ENCODE measurements at regions not wholly inside any gene's neighbourhood (a gene's known extent, or its start where the extent isn't known, plus 50 kb on each side); places are given as distances from the start of the nearest gene placed in this dataset.

GRCh38 chr6:99014061-99014460 lies 66.3 kb upstream of the FBXL4 start:
- CTCF ChIA-PET: no interaction called here
- no peak for DNase-seq (ENCODE audit: extremely low spot score)

DNA sequence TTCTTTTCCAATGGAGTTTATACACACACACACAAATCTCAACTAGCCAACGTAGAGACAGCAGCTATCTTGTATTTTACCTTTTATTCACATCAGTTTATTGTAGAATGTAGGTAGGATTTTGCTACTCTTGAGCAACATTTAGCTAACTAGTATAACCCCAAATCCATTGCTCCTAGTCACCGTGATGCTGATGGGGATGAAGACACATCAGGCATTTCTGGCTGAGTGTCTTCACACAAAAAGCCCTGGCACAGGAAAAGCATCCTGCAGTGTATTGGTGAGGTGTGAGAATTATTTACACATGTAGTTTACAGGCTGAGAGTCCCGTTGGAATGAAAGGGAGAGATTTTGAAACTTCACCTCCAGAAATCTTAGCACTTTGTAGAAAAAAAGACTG lies 65.9 kb upstream of the FBXL4 start:
- DNase-seq (ENCODE audit: extremely low spot score): no peak
- POLR2A ChIA-PET: no interaction called here
- CTCF ChIA-PET: no interaction called here
- TF ChIP-seq, protein P1, sequence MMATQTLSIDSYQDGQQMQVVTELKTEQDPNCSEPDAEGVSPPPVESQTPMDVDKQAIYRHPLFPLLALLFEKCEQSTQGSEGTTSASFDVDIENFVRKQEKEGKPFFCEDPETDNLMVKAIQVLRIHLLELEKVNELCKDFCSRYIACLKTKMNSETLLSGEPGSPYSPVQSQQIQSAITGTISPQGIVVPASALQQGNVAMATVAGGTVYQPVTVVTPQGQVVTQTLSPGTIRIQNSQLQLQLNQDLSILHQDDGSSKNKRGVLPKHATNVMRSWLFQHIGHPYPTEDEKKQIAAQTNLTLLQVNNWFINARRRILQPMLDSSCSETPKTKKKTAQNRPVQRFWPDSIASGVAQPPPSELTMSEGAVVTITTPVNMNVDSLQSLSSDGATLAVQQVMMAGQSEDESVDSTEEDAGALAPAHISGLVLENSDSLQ (IDR thresholded peaks at IDR 0.05): no peak

More at GRCh38 chr6:99014061-99014460, 66.3 kb upstream of the FBXL4 start:
- TF ChIP-seq NFRKB (IDR thresholded peaks at IDR 0.05) (no peak), FOXA1 (IDR thresholded peaks at IDR 0.05) (no peak), ARNT (IDR thresholded peaks at IDR 0.05) (no peak), FOXK2 (IDR thresholded peaks at IDR 0.05) (no peak), FOXM1 (IDR thresholded peaks at IDR 0.05; ENCODE audit: borderline replicate concordance) (no peak), BHLHE40 (IDR thresholded peaks at IDR 0.05; ENCODE audit: borderline replicate concordance) (no peak), TARDBP (IDR thresholded peaks at IDR 0.05) (no peak), HDGF (IDR thresholded peaks at IDR 0.05; ENCODE audit: borderline replicate concordance) (no peak), LEF1 (IDR thresholded peaks at IDR 0.05; ENCODE audit: borderline replicate concordance) (no peak), CTBP1 (IDR thresholded peaks at IDR 0.05; ENCODE audit: borderline replicate concordance) (no peak), SP1 (IDR thresholded peaks at IDR 0.05) (no peak), ZNF384 (IDR thresholded peaks at IDR 0.05) (no peak), SUZ12 (IDR thresholded peaks at IDR 0.05) (no peak), L3MBTL2 (conservative IDR thresholded peaks at IDR 0.05) (no peak), ELF4 (IDR thresholded peaks at IDR 0.05) (no peak)
- TF ChIP-seq, protein P1 (IDR thresholded peaks at IDR 0.05): no peak
- POLR2A ChIA-PET: no interaction called here

- POLR2A ChIA-PET: no interaction called here
- DNase-seq (ENCODE audit: extremely low spot score): no peak
Measured at GRCh38 chr6:99013145-99013544, 65.4 kb upstream of the FBXL4 start.

GRCh38 chr6:99011151-99011550 lies 63.4 kb upstream of the FBXL4 start:
- TF ChIP-seq ELF4 (IDR thresholded peaks at IDR 0.05) (no peak), TARDBP (IDR thresholded peaks at IDR 0.05) (no peak), BHLHE40 (IDR thresholded peaks at IDR 0.05; ENCODE audit: borderline replicate concordance) (no peak), NFRKB (IDR thresholded peaks at IDR 0.05) (no peak), ZNF384 (IDR thresholded peaks at IDR 0.05) (no peak), FOXA1 (IDR thresholded peaks at IDR 0.05) (no peak), CTBP1 (IDR thresholded peaks at IDR 0.05; ENCODE audit: borderline replicate concordance) (no peak), L3MBTL2 (conservative IDR thresholded peaks at IDR 0.05) (no peak), SUZ12 (IDR thresholded peaks at IDR 0.05) (no peak), SP1 (IDR thresholded peaks at IDR 0.05) (no peak), LEF1 (IDR thresholded peaks at IDR 0.05; ENCODE audit: borderline replicate concordance) (no peak), HDGF (IDR thresholded peaks at IDR 0.05; ENCODE audit: borderline replicate concordance) (no peak), FOXM1 (IDR thresholded peaks at IDR 0.05; ENCODE audit: borderline replicate concordance) (no peak), ARNT (IDR thresholded peaks at IDR 0.05) (no peak), FOXK2 (IDR thresholded peaks at IDR 0.05) (no peak)
- TF ChIP-seq, protein P1 (IDR thresholded peaks at IDR 0.05): no peak
- POLR2A ChIA-PET: no interaction called here
- CTCF ChIA-PET: no interaction called here
- DNase-seq (ENCODE audit: extremely low spot score): no peak

More at GRCh38 chr6:99013145-99013544, 65.4 kb upstream of the FBXL4 start:
- no peak for TF ChIP-seq LEF1 (IDR thresholded peaks at IDR 0.05; ENCODE audit: borderline replicate concordance)
- no peak for TF ChIP-seq CTBP1 (IDR thresholded peaks at IDR 0.05; ENCODE audit: borderline replicate concordance)
- no peak for TF ChIP-seq L3MBTL2 (conservative IDR thresholded peaks at IDR 0.05)
- no peak for TF ChIP-seq SP1 (IDR thresholded peaks at IDR 0.05)
- no peak for TF ChIP-seq SUZ12 (IDR thresholded peaks at IDR 0.05)
- no peak for TF ChIP-seq FOXK2 (IDR thresholded peaks at IDR 0.05)
- TF ChIP-seq, protein P1 (IDR thresholded peaks at IDR 0.05): no peak
- no peak for TF ChIP-seq ARNT (IDR thresholded peaks at IDR 0.05)
- TF ChIP-seq HDGF (IDR thresholded peaks at IDR 0.05; ENCODE audit: borderline replicate concordance): no peak
- TF ChIP-seq NFRKB (IDR thresholded peaks at IDR 0.05): no peak
- TF ChIP-seq FOXM1 (IDR thresholded peaks at IDR 0.05; ENCODE audit: borderline replicate concordance): no peak
- TF ChIP-seq TARDBP (IDR thresholded peaks at IDR 0.05): no peak
- TF ChIP-seq FOXA1 (IDR thresholded peaks at IDR 0.05): no peak
- no peak for TF ChIP-seq ELF4 (IDR thresholded peaks at IDR 0.05)
- no peak for TF ChIP-seq BHLHE40 (IDR thresholded peaks at IDR 0.05; ENCODE audit: borderline replicate concordance)
- no peak for TF ChIP-seq ZNF384 (IDR thresholded peaks at IDR 0.05)
- CTCF ChIA-PET: no interaction called here

GRCh38 chr6:99002831-99003230 lies 55.1 kb upstream of the FBXL4 start:
- POLR2A ChIA-PET: no interaction called here
- CTCF ChIA-PET: interaction anchor here (1.4 kb wide), 1 partner anchor 116 kb away, joined by 3 read pairs; no protein-coding TSS in a partner anchor
- TF ChIP-seq NFRKB (IDR thresholded peaks at IDR 0.05) (no peak), TARDBP (IDR thresholded peaks at IDR 0.05) (no peak), SUZ12 (IDR thresholded peaks at IDR 0.05) (no peak), BHLHE40 (IDR thresholded peaks at IDR 0.05; ENCODE audit: borderline replicate concordance) (no peak), HDGF (IDR thresholded peaks at IDR 0.05; ENCODE audit: borderline replicate concordance) (no peak), CTBP1 (IDR thresholded peaks at IDR 0.05; ENCODE audit: borderline replicate concordance) (no peak), ZNF384 (IDR thresholded peaks at IDR 0.05) (no peak), FOXA1 (IDR thresholded peaks at IDR 0.05) (no peak), L3MBTL2 (conservative IDR thresholded peaks at IDR 0.05) (no peak), ELF4 (IDR thresholded peaks at IDR 0.05) (no peak)
- TF ChIP-seq, protein P1 (IDR thresholded peaks at IDR 0.05): no peak
- no peak for DNase-seq (ENCODE audit: extremely low spot score)
